Lung (tissue), 11 donors: ENCODE measurements at regions not wholly inside any gene's neighbourhood (a gene's known extent, or its start where the extent isn't known, plus 50 kb on each side); places are given as distances from the start of the nearest gene placed in this dataset.
"Not testable (repeated sequence)": the region's sequence is repeated elsewhere in the genome, so short reads cannot be mapped to it uniquely, and the experiment has no call there.

Source experiments
- ATAC-seq: fragments of 200-7000 bp; cut with Tn5 transposase; one replicate; pipeline ENCODE4 v1.9.1; 2020; ENCODE audit warnings: moderate number of reproducible peaks; ENCODE audit not compliant: insufficient read depth, low FRiP score
- DNase-seq, 3 donors: peaks; one replicate each; pipeline ENCODE4 v3.0.0-alpha.2; 2013 to 2017
- H3K27ac ChIP-seq, 2 donors: one replicate each; pipeline ENCODE4 v1.5.1; 2013; ENCODE audit warnings: mild to moderate bottlenecking in 2 of 2, moderate library complexity in 2 of 2, control low read depth in 1 of 2, inconsistent platforms in 1 of 2, low read depth in 1 of 2, low read length in 1 of 2
- H3K27me3 ChIP-seq, 3 donors: one replicate each; pipeline ENCODE4 v1.5.1; 2013; ENCODE audit warnings: low read length in 2 of 3; ENCODE audit not compliant: control insufficient read depth in 3 of 3, insufficient read depth in 3 of 3
- H3K36me3 ChIP-seq, 4 donors: one replicate each; pipeline ENCODE4 v1.5.1; 2013; ENCODE audit warnings: low read length in 4 of 4, mild to moderate bottlenecking in 1 of 4, moderate library complexity in 1 of 4; ENCODE audit not compliant: control insufficient read depth in 4 of 4, insufficient read depth in 4 of 4
- H3K4me1 ChIP-seq, 5 donors: one replicate each; pipeline ENCODE4 v1.5.1; 2013; ENCODE audit warnings: low read length in 5 of 5, mild to moderate bottlenecking in 2 of 5, moderate library complexity in 1 of 5; ENCODE audit not compliant: control insufficient read depth in 5 of 5, insufficient read depth in 5 of 5
- H3K4me3 ChIP-seq: one replicate; pipeline ENCODE4 v1.5.1; 2013; ENCODE audit warnings: mild to moderate bottlenecking, control low read depth, moderate library complexity
- H3K9ac ChIP-seq, 2 donors: one replicate each; pipeline ENCODE4 v1.5.1; 2013; ENCODE audit warnings: low read length in 2 of 2, control low read depth in 1 of 2; ENCODE audit not compliant: insufficient read depth in 1 of 2
- H3K9me3 ChIP-seq, 4 donors: one replicate each; pipeline ENCODE4 v1.5.1; 2013; ENCODE audit warnings: low read length in 3 of 4, mild to moderate bottlenecking in 1 of 4, moderate library complexity in 1 of 4; ENCODE audit not compliant: control insufficient read depth in 4 of 4, insufficient read depth in 3 of 4
- CTCF ChIP-seq: IDR thresholded peaks from 2 replicates; pipeline ENCODE4 v1.5.1; 2012; ENCODE audit warnings: mild to moderate bottlenecking; ENCODE audit errors: control extremely low read depth, extremely low read depth
- WGBS, 2 donors: extraction: QIAGEN DNeasy Blood & Tissue Kit; methylation state at CpG; one replicate each; pipeline ENCODE4 v1.1.7; 2013; 5-methylcytosine and 5-hydroxymethylcytosine counted together
- donor health status: control.
- donor health status: control.
- donor health status: Bipolar disorder and iron deficiency.
- donor health status: healthy.
- donor health status: DM: yes; HTN: yes; CAD: no.

DNA sequence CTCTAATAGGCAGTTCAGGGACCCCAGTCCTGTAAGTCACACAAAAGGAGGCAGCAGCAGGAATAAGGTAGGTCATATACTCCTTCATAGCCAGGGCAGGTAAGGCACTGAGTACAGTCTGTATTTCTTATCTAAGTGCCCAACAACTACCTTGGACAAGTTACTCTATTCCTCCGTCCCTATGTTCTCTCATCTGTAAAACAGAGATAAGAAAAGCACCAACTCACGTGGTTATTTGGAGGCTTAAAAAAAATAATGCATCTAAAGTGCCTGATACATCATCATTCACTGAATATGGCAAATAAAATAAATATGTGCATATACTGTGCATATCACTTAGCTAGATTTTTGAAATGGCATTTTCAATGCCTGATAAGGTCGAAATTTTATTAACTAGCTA, 298.1 kb upstream of the CDYL start:
- H3K4me3 ChIP-seq, result no peak overlapping the region
- H3K36me3 ChIP-seq, result no peaks in the 10 kb centered on the region
- 61 to 74% methylated on average over 3 of the region's 3 CpGs for WGBS, 2 donors
- H3K9ac ChIP-seq, result no peak overlapping the region
- no peak for DNase-seq
- H3K27ac ChIP-seq, result no peak overlapping the region
- H3K4me1 ChIP-seq, result peaks cover 0 to 6% (median 0%) of the 10 kb centered on the region in 5 donors
- H3K9me3 ChIP-seq, result peaks cover 0 to 3% (median 0%) of the 10 kb centered on the region in 4 donors
- TF ChIP-seq CTCF, result no peak
- peaks cover 0 to 2% (median 0%) of the 10 kb centered on the region in 3 donors for H3K27me3 ChIP-seq
- ATAC-seq, result no peak

- no peak for TF ChIP-seq CTCF
- peaks cover 0 to 17% (median 0%) of the 10 kb centered on the region in 4 donors for H3K9me3 ChIP-seq
- H3K9ac ChIP-seq, result no peak overlapping the region
- no peaks in the 10 kb centered on the region for H3K27me3 ChIP-seq
- no peak overlapping the region for H3K4me3 ChIP-seq
- ATAC-seq (no peak), DNase-seq (no peak)
- WGBS, 2 donors, result 83 to 94% methylated on average over 4 of the region's 4 CpGs
- peaks cover 0 to 6% (median 0%) of the 10 kb centered on the region in 5 donors for H3K4me1 ChIP-seq
- H3K36me3 ChIP-seq, result no peaks in the 10 kb centered on the region
- no peak overlapping the region for H3K27ac ChIP-seq
Observed at GRCh38 chr6:4474810-4475209, 301.4 kb upstream of the CDYL start.

- DNase-seq (no peak), ATAC-seq (no peak)
- no peak overlapping the region for H3K4me3 ChIP-seq
- no peaks in the 10 kb centered on the region for H3K36me3 ChIP-seq
- no peak for TF ChIP-seq CTCF
- H3K27me3 ChIP-seq, result no peaks in the 10 kb centered on the region
- no peak overlapping the region for H3K9ac ChIP-seq
- no peak overlapping the region for H3K27ac ChIP-seq
- WGBS, 2 donors, result 47 to 59% methylated on average over 6 of the region's 6 CpGs
- peaks cover 0 to 17% (median 0%) of the 10 kb centered on the region in 4 donors for H3K9me3 ChIP-seq
- H3K4me1 ChIP-seq, result peaks cover 0 to 6% (median 0%) of the 10 kb centered on the region in 5 donors
Observed at GRCh38 chr6:4472969-4473642, 303.1 kb upstream of the CDYL start.

GRCh38 chr6:4472222-4472621, 304.0 kb upstream of the CDYL start:
- Histone ChIP-seq H3K9me3 (peaks cover 0 to 17% (median 0%) of the 10 kb centered on the region in 4 donors), H3K27me3 (no peaks in the 10 kb centered on the region), H3K27ac (no peak overlapping the region), H3K4me1 (peaks cover 0 to under 1% (median 0%) of the 10 kb centered on the region in 5 donors), H3K4me3 (no peak overlapping the region), H3K9ac (no peak overlapping the region), H3K36me3 (no peaks in the 10 kb centered on the region)
- TF ChIP-seq CTCF, result no peak
- DNase-seq (no peak), ATAC-seq (no peak)
- 95% methylated on average over 3 of the region's 3 CpGs for whole genome bisulfite sequencing, 2 donors

DNA sequence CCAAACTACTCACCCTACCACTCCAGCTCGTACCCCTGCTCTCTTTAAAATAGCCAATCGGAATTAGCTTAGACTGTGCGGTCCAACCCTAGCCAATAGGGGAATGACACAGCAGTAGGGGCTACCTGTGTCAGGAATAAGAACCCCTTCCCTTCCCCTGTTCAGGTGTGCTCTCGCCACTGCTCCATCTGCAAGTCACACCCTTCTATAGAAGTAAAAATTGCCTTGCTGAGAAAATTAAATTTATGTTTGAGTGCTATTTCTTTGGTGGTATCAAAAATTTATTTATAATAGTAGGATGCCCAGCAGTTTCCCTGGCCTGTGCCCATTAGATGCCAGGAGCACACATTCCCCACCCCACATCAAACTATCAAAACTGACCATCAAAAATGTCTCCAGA, 304.7 kb upstream of the CDYL start:
- DNase-seq, H3K4me1 ChIP-seq, H3K27me3 ChIP-seq, H3K27ac ChIP-seq, H3K4me3 ChIP-seq, H3K9ac ChIP-seq, H3K36me3 ChIP-seq, ATAC-seq: not testable (repeated sequence)
- WGBS, 2 donors, result 96% methylated on average over 4 of the region's 4 CpGs
- H3K9me3 ChIP-seq, result peaks cover 0 to 17% (median 0%) of the 10 kb centered on the region in 4 donors
